Chondrocyte (in vitro differentiated cells): ENCODE measurements at regions not wholly inside any gene's neighbourhood (a gene's known extent, or its start where the extent isn't known, plus 50 kb on each side); places are given as distances from the start of the nearest gene placed in this dataset.
A peak's percentile ranks its signal among the peaks of the same experiment; 100 is the strongest.

Source experiments
- DNase-seq: peaks from one replicate; pipeline ENCODE4 v3.0.0; 2021; ENCODE audit warnings: mixed read lengths, low spot score
- H3K27ac Mint-ChIP-seq: one replicate; pipeline ENCODE4 v1.8.0; 2021; ENCODE audit warnings: mild to moderate bottlenecking, moderate library complexity, mixed read lengths; ENCODE audit not compliant: unreplicated experiment
- H3K27me3 Mint-ChIP-seq: 2 replicates; pipeline ENCODE4 v1.8.0; 2021; ENCODE audit warnings: low read depth, mixed read lengths
- H3K36me3 Mint-ChIP-seq: 2 replicates; pipeline ENCODE4 v1.8.0; 2021; ENCODE audit warnings: low read depth, mixed read lengths
- H3K4me1 Mint-ChIP-seq: 2 replicates; pipeline ENCODE4 v1.8.0; 2021; ENCODE audit warnings: low read depth, mild to moderate bottlenecking, mixed read lengths
- H3K4me3 Mint-ChIP-seq: one replicate; pipeline ENCODE4 v1.8.0; 2021; ENCODE audit warnings: mild to moderate bottlenecking, moderate library complexity, mixed read lengths; ENCODE audit not compliant: unreplicated experiment
- H3K9me3 Mint-ChIP-seq: 2 replicates; pipeline ENCODE4 v1.8.0; 2021; ENCODE audit warnings: low read depth, mixed read lengths
- CTCF ChIP-seq: fragments of 200-600 bp; sonication (generic); IDR thresholded peaks from 2 replicates; pipeline ENCODE4 v1.5.0; 2021; ENCODE audit warnings: antibody characterized with exemption, mild to moderate bottlenecking, moderate library complexity

GRCh38 chr3:152120601-152121269, 148.0 kb upstream of the MBNL1 start:
- H3K4me3 Mint-ChIP-seq: no peak overlapping the region
- no peaks in the 10 kb centered on the region for H3K27me3 Mint-ChIP-seq
- no peak for TF ChIP-seq CTCF
- H3K4me1 Mint-ChIP-seq: peaks cover 27% of the 10 kb centered on the region
- no peak for DNase-seq
- H3K27ac Mint-ChIP-seq: peak overlapping the region; percentile 62
- no peaks in the 10 kb centered on the region for H3K36me3 Mint-ChIP-seq
- no peaks in the 10 kb centered on the region for H3K9me3 Mint-ChIP-seq

- no peak for DNase-seq
- H3K27me3 Mint-ChIP-seq: no peaks in the 10 kb centered on the region
- no peaks in the 10 kb centered on the region for H3K9me3 Mint-ChIP-seq
- no peak overlapping the region for H3K4me3 Mint-ChIP-seq
- no peaks in the 10 kb centered on the region for H3K36me3 Mint-ChIP-seq
- H3K4me1 Mint-ChIP-seq: peaks cover 32% of the 10 kb centered on the region
- H3K27ac Mint-ChIP-seq: peak overlapping the region; percentile 62
- no peak for TF ChIP-seq CTCF
Observed at GRCh38 chr3:152121270-152121636, 147.5 kb upstream of the MBNL1 start.

- TF ChIP-seq CTCF: no peak
- H3K9me3 Mint-ChIP-seq: no peaks in the 10 kb centered on the region
- H3K4me3 Mint-ChIP-seq: no peak overlapping the region
- peaks cover 37% of the 10 kb centered on the region for H3K4me1 Mint-ChIP-seq
- no peaks in the 10 kb centered on the region for H3K36me3 Mint-ChIP-seq
- H3K27ac Mint-ChIP-seq: no peak overlapping the region
- H3K27me3 Mint-ChIP-seq: no peaks in the 10 kb centered on the region
- DNase-seq: no peak
Observed at GRCh38 chr3:152122851-152123250, 145.9 kb upstream of the MBNL1 start.

- DNase-seq: no peak
- Mint-ChIP-seq H3K4me1 (peaks cover 37% of the 10 kb centered on the region), H3K36me3 (no peaks in the 10 kb centered on the region), H3K27ac (no peak overlapping the region), H3K9me3 (no peaks in the 10 kb centered on the region), H3K4me3 (no peak overlapping the region), H3K27me3 (no peaks in the 10 kb centered on the region)
- TF ChIP-seq CTCF: peak; percentile 29
Observed at GRCh38 chr3:152123457-152123856, 145.3 kb upstream of the MBNL1 start.

GRCh38 chr3:152126260-152126659, 142.5 kb upstream of the MBNL1 start:
- H3K9me3 Mint-ChIP-seq: no peaks in the 10 kb centered on the region
- H3K36me3 Mint-ChIP-seq: no peaks in the 10 kb centered on the region
- H3K4me1 Mint-ChIP-seq: peaks cover 19% of the 10 kb centered on the region
- no peaks in the 10 kb centered on the region for H3K27me3 Mint-ChIP-seq
- peak overlapping the region; percentile 34 for H3K27ac Mint-ChIP-seq
- no peak for DNase-seq
- no peak overlapping the region for H3K4me3 Mint-ChIP-seq
- no peak for TF ChIP-seq CTCF
